ENCODE measurements at regions not wholly inside any gene's neighbourhood (a gene's known extent, or its start where the extent isn't known, plus 50 kb on each side); places are given as distances from the start of the nearest gene placed in this dataset.

DNA sequence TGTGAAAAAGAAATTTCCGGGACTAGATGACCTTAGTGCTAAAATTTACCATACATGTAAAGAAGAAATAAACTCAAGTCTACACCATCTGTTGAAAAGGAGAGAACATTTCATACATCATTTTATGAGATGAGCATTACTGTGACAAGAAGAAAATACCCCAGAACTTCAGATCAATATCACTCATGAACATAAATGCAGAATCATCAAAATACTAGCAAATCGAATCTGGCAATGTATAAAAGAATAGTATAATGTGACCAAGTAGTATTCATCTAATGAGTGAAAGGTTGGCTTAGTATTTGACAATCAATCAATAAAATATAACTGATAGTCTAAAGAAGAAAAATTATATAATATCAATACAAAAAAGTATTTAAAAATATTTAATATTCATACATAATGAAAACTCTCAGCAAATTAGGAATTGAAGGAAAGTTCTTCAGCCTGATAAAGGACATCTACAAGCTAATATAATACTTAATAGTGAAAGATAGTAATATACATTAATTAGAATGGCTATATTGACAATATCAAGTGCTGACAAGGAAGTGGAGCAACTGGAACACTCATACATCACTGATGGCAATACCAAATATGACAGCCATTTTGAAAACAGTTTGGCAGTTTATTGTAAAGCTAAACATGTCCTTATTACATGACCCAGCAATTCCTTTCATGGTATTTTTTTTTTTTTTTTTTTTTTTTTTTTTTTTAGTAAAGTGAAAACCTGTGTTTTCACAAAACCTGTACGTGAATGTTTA lies 231.4 kb upstream of the ZEB2 start:
- Histone ChIP-seq H3K4me2 (ENCODE audit: extremely low read depth, insufficient read depth, low read length) (no peak overlapping the region), H3K4me3 (replicated peaks in 1 of 4; ENCODE audit: control extremely low read depth in 1 of 4, insufficient read depth in 1 of 4, low read depth in 3 of 4, low read length in 4 of 4) (no peak overlapping the region), H3K9me3 (ENCODE audit: control insufficient read depth, insufficient read depth, low read depth, low read length) (no peaks in the 10 kb centered on the region), H3K79me2 (ENCODE audit: control insufficient read depth, insufficient read depth, low read length) (no peaks in the 10 kb centered on the region), H3K36me3 (ENCODE audit: control insufficient read depth, insufficient read depth, low read length) (no peaks in the 10 kb centered on the region), H2AFZ (ENCODE audit: low read length) (no peak overlapping the region), H3K27me3 (ENCODE audit: control insufficient read depth, insufficient read depth, low read length) (no peaks in the 10 kb centered on the region), H3K9ac (ENCODE audit: insufficient read depth, low read length) (no peak overlapping the region), H3K4me1 (ENCODE audit: control insufficient read depth, extremely low read depth, insufficient read depth, low read length) (no peaks in the 10 kb centered on the region), H4K20me1 (ENCODE audit: control insufficient read depth, extremely low read depth, insufficient read depth, low read length) (no peaks in the 10 kb centered on the region), H3K27ac (ENCODE audit: insufficient read depth, low read length) (no peak overlapping the region)
- TF ChIP-seq, protein P1, sequence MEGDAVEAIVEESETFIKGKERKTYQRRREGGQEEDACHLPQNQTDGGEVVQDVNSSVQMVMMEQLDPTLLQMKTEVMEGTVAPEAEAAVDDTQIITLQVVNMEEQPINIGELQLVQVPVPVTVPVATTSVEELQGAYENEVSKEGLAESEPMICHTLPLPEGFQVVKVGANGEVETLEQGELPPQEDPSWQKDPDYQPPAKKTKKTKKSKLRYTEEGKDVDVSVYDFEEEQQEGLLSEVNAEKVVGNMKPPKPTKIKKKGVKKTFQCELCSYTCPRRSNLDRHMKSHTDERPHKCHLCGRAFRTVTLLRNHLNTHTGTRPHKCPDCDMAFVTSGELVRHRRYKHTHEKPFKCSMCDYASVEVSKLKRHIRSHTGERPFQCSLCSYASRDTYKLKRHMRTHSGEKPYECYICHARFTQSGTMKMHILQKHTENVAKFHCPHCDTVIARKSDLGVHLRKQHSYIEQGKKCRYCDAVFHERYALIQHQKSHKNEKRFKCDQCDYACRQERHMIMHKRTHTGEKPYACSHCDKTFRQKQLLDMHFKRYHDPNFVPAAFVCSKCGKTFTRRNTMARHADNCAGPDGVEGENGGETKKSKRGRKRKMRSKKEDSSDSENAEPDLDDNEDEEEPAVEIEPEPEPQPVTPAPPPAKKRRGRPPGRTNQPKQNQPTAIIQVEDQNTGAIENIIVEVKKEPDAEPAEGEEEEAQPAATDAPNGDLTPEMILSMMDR (conservative IDR thresholded peaks at IDR 0.05 in 1 of 2, IDR thresholded peaks at IDR 0.05 in 1 of 2; ENCODE audit: low read depth in 1 of 2, low read length in 2 of 2): no peak
- TF ChIP-seq EZH2 (IDR thresholded peaks at IDR 0.05; ENCODE audit: low read length, missing control alignments): no peak
- no peak for DNase-seq (ENCODE audit: low read depth in 2 of 2)

DNA sequence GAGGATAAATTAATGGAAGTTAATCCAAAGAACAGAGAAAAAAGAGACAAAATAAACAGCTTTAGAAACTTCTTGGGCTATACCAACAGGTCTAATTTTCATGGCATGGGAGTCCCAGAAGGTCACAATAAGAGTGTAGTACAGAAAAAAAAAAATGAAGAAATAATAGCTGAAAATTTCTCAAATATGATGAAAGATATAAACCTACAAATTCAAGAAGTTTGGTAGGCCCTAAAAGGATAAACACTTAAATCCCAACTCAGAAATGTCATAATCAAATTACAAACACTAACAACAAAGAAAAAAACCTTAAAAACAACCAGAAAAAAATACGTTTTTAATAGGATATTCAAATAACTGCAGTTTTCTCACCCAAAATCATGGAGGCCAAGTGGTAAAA lies 229.3 kb upstream of the ZEB2 start:
- H3K4me1 ChIP-seq (ENCODE audit: control insufficient read depth, extremely low read depth, insufficient read depth, low read length): no peaks in the 10 kb centered on the region
- no peaks in the 10 kb centered on the region for H3K27me3 ChIP-seq (ENCODE audit: control insufficient read depth, insufficient read depth, low read length)
- no peaks in the 10 kb centered on the region for H3K79me2 ChIP-seq (ENCODE audit: control insufficient read depth, insufficient read depth, low read length)
- no peak for DNase-seq (ENCODE audit: low read depth in 2 of 2)
- H3K4me3 ChIP-seq (replicated peaks in 1 of 4; ENCODE audit: control extremely low read depth in 1 of 4, insufficient read depth in 1 of 4, low read depth in 3 of 4, low read length in 4 of 4): no peak overlapping the region
- H2AFZ ChIP-seq (ENCODE audit: low read length): no peak overlapping the region
- H3K27ac ChIP-seq (ENCODE audit: insufficient read depth, low read length): no peak overlapping the region
- H4K20me1 ChIP-seq (ENCODE audit: control insufficient read depth, extremely low read depth, insufficient read depth, low read length): no peaks in the 10 kb centered on the region
- no peaks in the 10 kb centered on the region for H3K36me3 ChIP-seq (ENCODE audit: control insufficient read depth, insufficient read depth, low read length)
- no peak overlapping the region for H3K4me2 ChIP-seq (ENCODE audit: extremely low read depth, insufficient read depth, low read length)
- no peak for TF ChIP-seq EZH2 (IDR thresholded peaks at IDR 0.05; ENCODE audit: low read length, missing control alignments)
- TF ChIP-seq, protein P1 (conservative IDR thresholded peaks at IDR 0.05 in 1 of 2, IDR thresholded peaks at IDR 0.05 in 1 of 2; ENCODE audit: low read depth in 1 of 2, low read length in 2 of 2): no peak
- H3K9ac ChIP-seq (ENCODE audit: insufficient read depth, low read length): no peak overlapping the region
- no peaks in the 10 kb centered on the region for H3K9me3 ChIP-seq (ENCODE audit: control insufficient read depth, insufficient read depth, low read depth, low read length)

DNA sequence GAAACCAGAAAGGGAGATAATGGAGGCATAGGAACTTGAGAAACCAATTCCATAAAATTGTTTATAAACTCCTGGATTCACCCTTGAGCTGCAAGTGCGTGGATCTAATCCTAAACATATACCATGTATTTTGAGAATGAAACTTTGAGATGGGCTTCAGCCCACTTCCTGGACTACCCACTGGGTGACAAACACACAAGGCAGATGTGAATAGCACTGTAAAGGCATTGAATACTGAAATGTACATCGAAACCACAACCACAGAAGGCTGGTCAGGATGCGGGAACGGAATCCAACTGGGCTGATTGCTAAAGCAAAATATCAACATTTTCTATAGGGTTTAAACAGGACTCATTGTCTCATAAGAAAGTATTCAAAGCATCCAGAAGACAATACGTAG lies 228.5 kb upstream of the ZEB2 start:
- no peak overlapping the region for H3K9ac ChIP-seq (ENCODE audit: insufficient read depth, low read length)
- H3K4me3 ChIP-seq (replicated peaks in 1 of 4; ENCODE audit: control extremely low read depth in 1 of 4, insufficient read depth in 1 of 4, low read depth in 3 of 4, low read length in 4 of 4): no peak overlapping the region
- H3K36me3 ChIP-seq (ENCODE audit: control insufficient read depth, insufficient read depth, low read length): no peaks in the 10 kb centered on the region
- no peaks in the 10 kb centered on the region for H3K27me3 ChIP-seq (ENCODE audit: control insufficient read depth, insufficient read depth, low read length)
- H2AFZ ChIP-seq (ENCODE audit: low read length): no peak overlapping the region
- no peak overlapping the region for H3K27ac ChIP-seq (ENCODE audit: insufficient read depth, low read length)
- H3K4me1 ChIP-seq (ENCODE audit: control insufficient read depth, extremely low read depth, insufficient read depth, low read length): no peaks in the 10 kb centered on the region
- no peak overlapping the region for H3K4me2 ChIP-seq (ENCODE audit: extremely low read depth, insufficient read depth, low read length)
- no peak for TF ChIP-seq EZH2 (IDR thresholded peaks at IDR 0.05; ENCODE audit: low read length, missing control alignments)
- TF ChIP-seq, protein P1 (conservative IDR thresholded peaks at IDR 0.05 in 1 of 2, IDR thresholded peaks at IDR 0.05 in 1 of 2; ENCODE audit: low read depth in 1 of 2, low read length in 2 of 2): no peak
- no peak for DNase-seq (ENCODE audit: low read depth in 2 of 2)
- H3K79me2 ChIP-seq (ENCODE audit: control insufficient read depth, insufficient read depth, low read length): no peaks in the 10 kb centered on the region
- no peaks in the 10 kb centered on the region for H3K9me3 ChIP-seq (ENCODE audit: control insufficient read depth, insufficient read depth, low read depth, low read length)
- H4K20me1 ChIP-seq (ENCODE audit: control insufficient read depth, extremely low read depth, insufficient read depth, low read length): no peaks in the 10 kb centered on the region

Data from fibroblast of lung (primary cell).